H1 (cell line): ENCODE measurements at regions not wholly inside any gene's neighbourhood (a gene's known extent, or its start where the extent isn't known, plus 50 kb on each side); places are given as distances from the start of the nearest gene placed in this dataset.

Experiments
- ASH2L ChIP-seq: fragments of 200-600, 300-600 bp; sonication (generic); IDR thresholded peaks from one replicate; pipeline ENCODE4 v1.7.1; 2017; ENCODE audit warnings: low read length
- ATF3 ChIP-seq: IDR thresholded peaks from 2 replicates; pipeline ENCODE4 v1.6.1; 2011; ENCODE audit warnings: low read depth, mild to moderate bottlenecking, low read length; ENCODE audit not compliant: insufficient read depth
- MAFK ChIP-seq: IDR thresholded peaks from 2 replicates; pipeline ENCODE4 v1.6.1; 2012; ENCODE audit warnings: low read depth, mild to moderate bottlenecking, improper control_type of control experiment, low read length

- TF ChIP-seq ATF3 (no peak), MAFK (no peak), ASH2L (no peak)
These were observed 65.3 kb upstream of the SMNDC1 start (continued) for GRCh38 chr10:110370006-110370405.
